GM12892 (cell line): ENCODE measurements at regions not wholly inside any gene's neighbourhood (a gene's known extent, or its start where the extent isn't known, plus 50 kb on each side); places are given as distances from the start of the nearest gene placed in this dataset.

Experiments used
- POLR2A ChIP-seq: IDR thresholded peaks from 2 replicates; pipeline ENCODE4 v1.6.1; 2011; ENCODE audit warnings: low read depth, low read length, control low read depth
- POLR2AphosphoS5 ChIP-seq: IDR thresholded peaks from 2 replicates; pipeline ENCODE4 v1.6.1; 2011; ENCODE audit warnings: low read depth, low read length, control low read depth
- TAF1 ChIP-seq: IDR thresholded peaks from 2 replicates; pipeline ENCODE4 v1.6.1; 2011; ENCODE audit warnings: low read depth, mild to moderate bottlenecking, control low read depth, low read length, borderline replicate concordance

DNA sequence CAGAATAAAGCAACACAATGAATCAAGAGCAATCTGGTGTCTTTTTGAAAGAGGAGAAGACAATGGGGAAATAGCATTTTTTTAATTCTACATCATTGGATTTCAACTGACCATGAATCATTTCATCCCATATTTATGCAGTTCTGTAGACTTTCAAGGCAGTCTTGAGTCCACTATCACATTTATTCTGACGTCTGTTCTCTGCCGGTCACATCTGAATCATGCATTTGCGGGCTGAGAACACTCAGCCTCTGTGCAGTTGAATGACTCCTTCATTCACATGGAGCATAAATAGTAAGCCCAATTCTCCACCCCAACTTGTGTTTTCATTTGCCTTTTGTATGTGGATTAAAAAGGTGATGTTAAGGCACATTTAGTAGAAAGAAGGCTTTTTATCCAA lies 128.2 kb downstream of the AKAIN1 start:
- TF ChIP-seq POLR2A (no peak), TAF1 (no peak), POLR2AphosphoS5 (no peak)
